CD14-positive monocyte (primary cell): ENCODE measurements at regions not wholly inside any gene's neighbourhood (a gene's known extent, or its start where the extent isn't known, plus 50 kb on each side); places are given as distances from the start of the nearest gene placed in this dataset.

Experiments used
- DNase-seq, 3 donors: peaks; one replicate each; pipeline ENCODE4 v3.0.0-alpha.2; 2011 to 2022
- H2AFZ ChIP-seq: 2 replicates; pipeline ENCODE4 v1.6.0; 2012; ENCODE audit warnings: mild to moderate bottlenecking, low read depth, low read length, inconsistent platforms; ENCODE audit not compliant: insufficient read depth, poor library complexity, severe bottlenecking
- H3K27ac ChIP-seq, 2 donors: 1 replicate in 1 of 2; 2 replicates in 1 of 2; pipeline ENCODE4 v1.5.1; 2012 to 2013; ENCODE audit warnings: low read length in 2 of 2, control low read depth in 1 of 2, inconsistent platforms in 1 of 2, low read depth in 1 of 2, mild to moderate bottlenecking in 1 of 2
- H3K27me3 ChIP-seq, 2 donors: one replicate each; pipeline versions ENCODE4 v1.6.0 to v1.6.1; 2011 to 2013; ENCODE audit warnings: low read length in 2 of 2; ENCODE audit not compliant: control insufficient read depth in 2 of 2, insufficient read depth in 2 of 2
- H3K36me3 ChIP-seq, 2 donors: replicated peaks in 1 of 2; 1 replicate in 1 of 2; 2 replicates in 1 of 2; pipeline versions ENCODE4 v1.5.1 to v1.6.1; 2012 to 2013; ENCODE audit warnings: low read length in 2 of 2, control low read depth in 1 of 2, inconsistent platforms in 1 of 2, mild to moderate bottlenecking in 1 of 2; ENCODE audit not compliant: insufficient read depth in 2 of 2, control insufficient read depth in 1 of 2
- H3K4me1 ChIP-seq, 2 donors: 1 replicate in 1 of 2; 2 replicates in 1 of 2; pipeline versions ENCODE4 v1.5.1 to v1.6.1; 2012 to 2013; ENCODE audit warnings: low read length in 2 of 2, control low read depth in 1 of 2, inconsistent platforms in 1 of 2, mild to moderate bottlenecking in 1 of 2, moderate library complexity in 1 of 2; ENCODE audit not compliant: insufficient read depth in 2 of 2, control insufficient read depth in 1 of 2
- H3K4me2 ChIP-seq: replicated peaks from 2 replicates; pipeline ENCODE3; 2012; ENCODE audit warnings: low read length, moderate library complexity, mild to moderate bottlenecking; ENCODE audit not compliant: poor library complexity, severe bottlenecking; ENCODE audit errors: extremely low read depth
- H3K4me3 ChIP-seq, 3 experiments: fragments of 200-600 bp in 1 of 3; sonication (generic) in 1 of 3; replicated peaks in 1 of 3; 1 replicate in 2 of 3; 2 replicates in 1 of 3; pipeline ENCODE4 v1.5.1; 2011 to 2013; ENCODE audit warnings: low read length in 3 of 3, mild to moderate bottlenecking in 3 of 3, control low read depth in 2 of 3, low read depth in 2 of 3, inconsistent platforms in 1 of 3, moderate library complexity in 1 of 3
- H3K79me2 ChIP-seq: 2 replicates; pipeline ENCODE4 v1.6.0; 2012; ENCODE audit warnings: mild to moderate bottlenecking, control low read depth, inconsistent platforms, low read length, moderate library complexity; ENCODE audit not compliant: insufficient read depth
- H3K9ac ChIP-seq: 2 replicates; pipeline ENCODE4 v1.6.0; 2017; ENCODE audit warnings: low read length, mild to moderate bottlenecking; ENCODE audit not compliant: insufficient read depth, poor library complexity, severe bottlenecking
- H3K9me3 ChIP-seq, 2 donors: replicated peaks in 1 of 2; 1 replicate in 1 of 2; 2 replicates in 1 of 2; pipeline versions ENCODE4 v1.5.1 to v1.6.1; 2012 to 2013; ENCODE audit warnings: low read length in 2 of 2, control low read depth in 1 of 2; ENCODE audit not compliant: control insufficient read depth in 1 of 2, insufficient read depth in 1 of 2
- H4K20me1 ChIP-seq: 2 replicates; pipeline ENCODE4 v1.6.0; 2012; ENCODE audit warnings: mild to moderate bottlenecking, low read length, control low read depth, moderate library complexity; ENCODE audit not compliant: insufficient read depth
- H3K27ac Mint-ChIP-seq, 7 donors: one replicate each; pipeline ENCODE4 v1.8.0; 2020; ENCODE audit warnings: mild to moderate bottlenecking in 7 of 7, mixed read lengths in 7 of 7, moderate library complexity in 6 of 7, inconsistent platforms in 2 of 7
- H3K27me3 Mint-ChIP-seq, 3 donors: one replicate each; pipeline ENCODE4 v1.8.0; 2021 to 2022; ENCODE audit warnings: low read depth in 3 of 3, mild to moderate bottlenecking in 3 of 3, mixed read lengths in 3 of 3, moderate library complexity in 3 of 3, inconsistent platforms in 1 of 3
- H3K36me3 Mint-ChIP-seq, 2 donors: one replicate each; pipeline ENCODE4 v1.8.0; 2020; ENCODE audit warnings: mixed read lengths in 2 of 2, inconsistent platforms in 1 of 2, mild to moderate bottlenecking in 1 of 2
- H3K4me1 Mint-ChIP-seq: one replicate; pipeline ENCODE4 v1.8.0; 2020; ENCODE audit warnings: mild to moderate bottlenecking, mixed read lengths
- H3K4me3 Mint-ChIP-seq, 2 donors: one replicate each; pipeline ENCODE4 v1.8.0; 2020; ENCODE audit warnings: mild to moderate bottlenecking in 2 of 2, mixed read lengths in 2 of 2, moderate library complexity in 1 of 2
- H3K9me3 Mint-ChIP-seq, 7 donors: one replicate each; pipeline ENCODE4 v1.8.0; 2020 to 2022; ENCODE audit warnings: mixed read lengths in 7 of 7, mild to moderate bottlenecking in 6 of 7, moderate library complexity in 6 of 7, inconsistent platforms in 2 of 7
- CTCF ChIP-seq: fragments of 200-600 bp; IDR thresholded peaks from one replicate; pipeline ENCODE4 v1.8.0; 2022; ENCODE audit warnings: antibody characterized with exemption, mild to moderate bottlenecking
- WGBS: methylation state at CpG from one replicate; pipeline ENCODE4 v1.1.5; 2013; ENCODE audit warnings: missing lambda C conversion rate; ENCODE audit not compliant: insufficient coverage; 5-methylcytosine and 5-hydroxymethylcytosine counted together
- intact Hi-C, 2 donors: fragments of 100-400 bp; cut with micrococcal nuclease; formaldehyde crosslinking; loops; one replicate each; pipeline versions ENCODE4 v1.15.0 to v1.15.1; 2023

- Histone ChIP-seq H3K9ac (no peak overlapping the region), H3K4me3 (no peak overlapping the region), H3K27ac (no peak overlapping the region), H4K20me1 (no peaks in the 10 kb centered on the region), H3K4me1 (no peaks in the 10 kb centered on the region), H3K27me3 (no peaks in the 10 kb centered on the region), H2AFZ (no peak overlapping the region), H3K36me3 (no peaks in the 10 kb centered on the region), H3K79me2 (no peaks in the 10 kb centered on the region), H3K9me3 (no peaks in the 10 kb centered on the region), H3K4me2 (no peak overlapping the region)
- 90% methylated on average over 2 of the region's 3 CpGs for WGBS
- H3K27me3 Mint-ChIP-seq = peaks cover 0 to 2% (median 0%) of the 10 kb centered on the region in 3 donors
- no peaks in the 10 kb centered on the region for H3K36me3 Mint-ChIP-seq
- DNase-seq = no peak
- no peak for TF ChIP-seq CTCF
- intact Hi-C loops = no loop called here
- H3K27ac Mint-ChIP-seq = no peak overlapping the region
- H3K4me3 Mint-ChIP-seq = no peak overlapping the region
- H3K9me3 Mint-ChIP-seq = peaks cover 0 to 2% (median 0%) of the 10 kb centered on the region in 7 donors
- no peaks in the 10 kb centered on the region for H3K4me1 Mint-ChIP-seq
Measured at GRCh38 chr20:60934724-60935123, 317.3 kb upstream of the CDH4 start.

- Histone ChIP-seq H4K20me1 (no peaks in the 10 kb centered on the region), H3K36me3 (no peaks in the 10 kb centered on the region), H2AFZ (no peak overlapping the region), H3K9me3 (no peaks in the 10 kb centered on the region), H3K4me1 (no peaks in the 10 kb centered on the region), H3K27me3 (no peaks in the 10 kb centered on the region), H3K27ac (no peak overlapping the region), H3K79me2 (no peaks in the 10 kb centered on the region), H3K9ac (no peak overlapping the region), H3K4me2 (no peak overlapping the region), H3K4me3 (no peak overlapping the region)
- H3K27ac Mint-ChIP-seq = no peak overlapping the region
- no peaks in the 10 kb centered on the region for H3K4me1 Mint-ChIP-seq
- H3K27me3 Mint-ChIP-seq = peaks cover 0 to 2% (median 0%) of the 10 kb centered on the region in 3 donors
- DNase-seq = no peak
- WGBS = 84% methylated on average over 5 of the region's 8 CpGs
- intact Hi-C loops = no loop called here
- H3K36me3 Mint-ChIP-seq = no peaks in the 10 kb centered on the region
- H3K9me3 Mint-ChIP-seq = peaks cover 0 to 2% (median 0%) of the 10 kb centered on the region in 7 donors
- H3K4me3 Mint-ChIP-seq = no peak overlapping the region
- no peak for TF ChIP-seq CTCF
Measured at GRCh38 chr20:60935971-60936370, 316.1 kb upstream of the CDH4 start.
